Rectal smooth muscle tissue (tissue), 1 donor: ENCODE measurements at regions not wholly inside any gene's neighbourhood (a gene's known extent, or its start where the extent isn't known, plus 50 kb on each side); places are given as distances from the start of the nearest gene placed in this dataset.
"Not testable (repeated sequence)": the region's sequence is repeated elsewhere in the genome, so short reads cannot be mapped to it uniquely, and the experiment has no call there.

Source experiments
- H3K27ac ChIP-seq: one replicate; pipeline ENCODE4 v1.7.0; 2013; ENCODE audit warnings: low read depth, low read length, inconsistent platforms
- H3K27me3 ChIP-seq: one replicate; pipeline ENCODE4 v1.7.0; 2013; ENCODE audit warnings: low read length; ENCODE audit not compliant: control insufficient read depth, insufficient read depth
- H3K36me3 ChIP-seq: one replicate; pipeline ENCODE4 v1.7.0; 2013; ENCODE audit warnings: low read length; ENCODE audit not compliant: control insufficient read depth, insufficient read depth
- H3K4me1 ChIP-seq: one replicate; pipeline ENCODE4 v1.7.0; 2013; ENCODE audit warnings: low read length; ENCODE audit not compliant: control insufficient read depth, insufficient read depth
- H3K4me3 ChIP-seq: one replicate; pipeline ENCODE4 v1.7.0; 2013; ENCODE audit warnings: low read length
- H3K9ac ChIP-seq: one replicate; pipeline ENCODE4 v1.7.0; 2013; ENCODE audit warnings: low read length

- no peak overlapping the region for H3K4me3 ChIP-seq
- no peaks in the 10 kb centered on the region for H3K4me1 ChIP-seq
- no peaks in the 10 kb centered on the region for H3K36me3 ChIP-seq
- H3K9ac ChIP-seq, result no peak overlapping the region
- H3K27ac ChIP-seq, result no peak overlapping the region
- no peaks in the 10 kb centered on the region for H3K27me3 ChIP-seq
Observed at GRCh38 chr14:48598458-48598857, 923.1 kb upstream of the MDGA2 start.

- no peak overlapping the region for H3K27ac ChIP-seq
- H3K4me3 ChIP-seq, result no peak overlapping the region
- H3K27me3 ChIP-seq, result no peaks in the 10 kb centered on the region
- no peaks in the 10 kb centered on the region for H3K36me3 ChIP-seq
- H3K4me1 ChIP-seq, result no peaks in the 10 kb centered on the region
- no peak overlapping the region for H3K9ac ChIP-seq
Observed at GRCh38 chr14:48586099-48586498, 910.7 kb upstream of the MDGA2 start.

- H3K27me3 ChIP-seq, result no peaks in the 10 kb centered on the region
- H3K9ac ChIP-seq, result no peak overlapping the region
Observed at GRCh38 chr14:48584031-48584430, 908.6 kb upstream of the MDGA2 start.

GRCh38 chr14:48582938-48583337 lies 907.5 kb upstream of the MDGA2 start:
- H3K36me3 ChIP-seq, result no peaks in the 10 kb centered on the region
- no peak overlapping the region for H3K4me3 ChIP-seq
- H3K27ac ChIP-seq, result no peak overlapping the region
- no peaks in the 10 kb centered on the region for H3K27me3 ChIP-seq
- H3K4me1 ChIP-seq, result no peaks in the 10 kb centered on the region
- no peak overlapping the region for H3K9ac ChIP-seq

More at GRCh38 chr14:48584031-48584430, 908.6 kb upstream of the MDGA2 start:
- H3K4me3 ChIP-seq, result no peak overlapping the region
- no peaks in the 10 kb centered on the region for H3K4me1 ChIP-seq
- H3K27ac ChIP-seq, result no peak overlapping the region
- H3K36me3 ChIP-seq, result no peaks in the 10 kb centered on the region

GRCh38 chr14:48580692-48581091 lies 905.3 kb upstream of the MDGA2 start:
- Histone ChIP-seq H3K4me3 (no peak overlapping the region), H3K9ac (no peak overlapping the region), H3K36me3 (no peaks in the 10 kb centered on the region), H3K27ac (no peak overlapping the region), H3K27me3 (no peaks in the 10 kb centered on the region), H3K4me1 (no peaks in the 10 kb centered on the region)

GRCh38 chr14:48575772-48576171 lies 900.4 kb upstream of the MDGA2 start:
- H3K27me3 ChIP-seq, result no peaks in the 10 kb centered on the region
- H3K4me1 ChIP-seq, result no peaks in the 10 kb centered on the region
- no peak overlapping the region for H3K27ac ChIP-seq
- no peaks in the 10 kb centered on the region for H3K36me3 ChIP-seq
- H3K9ac ChIP-seq, result no peak overlapping the region
- H3K4me3 ChIP-seq, result no peak overlapping the region

- H3K27me3 ChIP-seq, result no peaks in the 10 kb centered on the region
- no peak overlapping the region for H3K4me3 ChIP-seq
- H3K9ac ChIP-seq, result no peak overlapping the region
Observed at GRCh38 chr14:48568688-48569087, 893.3 kb upstream of the MDGA2 start.

GRCh38 chr14:48568252-48568651 lies 892.8 kb upstream of the MDGA2 start:
- Histone ChIP-seq H3K27me3 (no peaks in the 10 kb centered on the region), H3K27ac (no peak overlapping the region), H3K4me3 (no peak overlapping the region), H3K36me3 (no peaks in the 10 kb centered on the region), H3K9ac (no peak overlapping the region), H3K4me1 (no peaks in the 10 kb centered on the region)

More at GRCh38 chr14:48568688-48569087, 893.3 kb upstream of the MDGA2 start:
- no peaks in the 10 kb centered on the region for H3K4me1 ChIP-seq
- no peaks in the 10 kb centered on the region for H3K36me3 ChIP-seq
- H3K27ac ChIP-seq, result no peak overlapping the region

GRCh38 chr14:48563489-48563888 lies 888.1 kb upstream of the MDGA2 start:
- Histone ChIP-seq H3K36me3 (no peaks in the 10 kb centered on the region), H3K27ac (no peak overlapping the region), H3K4me3 (no peak overlapping the region), H3K4me1 (no peaks in the 10 kb centered on the region), H3K27me3 (no peaks in the 10 kb centered on the region), H3K9ac (no peak overlapping the region)

GRCh38 chr14:48561438-48561837 lies 886.0 kb upstream of the MDGA2 start:
- H3K4me1 ChIP-seq, H3K27ac ChIP-seq, H3K36me3 ChIP-seq, H3K9ac ChIP-seq, H3K27me3 ChIP-seq, H3K4me3 ChIP-seq: not testable (repeated sequence)

- H3K4me1 ChIP-seq, result no peaks in the 10 kb centered on the region
- H3K4me3 ChIP-seq, result no peak overlapping the region
- H3K27me3 ChIP-seq, result no peaks in the 10 kb centered on the region
- no peak overlapping the region for H3K9ac ChIP-seq
- no peak overlapping the region for H3K27ac ChIP-seq
- H3K36me3 ChIP-seq, result no peaks in the 10 kb centered on the region
Observed at GRCh38 chr14:48560421-48560820, 885.0 kb upstream of the MDGA2 start.

GRCh38 chr14:48553443-48553842 lies 878.0 kb upstream of the MDGA2 start:
- H3K9ac ChIP-seq, result no peak overlapping the region
- no peak overlapping the region for H3K27ac ChIP-seq
- H3K27me3 ChIP-seq, result no peaks in the 10 kb centered on the region
- H3K4me3 ChIP-seq, result no peak overlapping the region
- no peaks in the 10 kb centered on the region for H3K36me3 ChIP-seq
- no peaks in the 10 kb centered on the region for H3K4me1 ChIP-seq

GRCh38 chr14:48546996-48547395 lies 871.6 kb upstream of the MDGA2 start:
- Histone ChIP-seq H3K27me3 (no peaks in the 10 kb centered on the region), H3K4me1 (no peaks in the 10 kb centered on the region), H3K27ac (no peak overlapping the region), H3K36me3 (no peaks in the 10 kb centered on the region), H3K9ac (no peak overlapping the region), H3K4me3 (no peak overlapping the region)
